ENCODE measurements at regions not wholly inside any gene's neighbourhood (a gene's known extent, or its start where the extent isn't known, plus 50 kb on each side); places are given as distances from the start of the nearest gene placed in this dataset.

- H3K4me3 ChIP-seq = no peak overlapping the region
- TF ChIP-seq, protein P1, sequence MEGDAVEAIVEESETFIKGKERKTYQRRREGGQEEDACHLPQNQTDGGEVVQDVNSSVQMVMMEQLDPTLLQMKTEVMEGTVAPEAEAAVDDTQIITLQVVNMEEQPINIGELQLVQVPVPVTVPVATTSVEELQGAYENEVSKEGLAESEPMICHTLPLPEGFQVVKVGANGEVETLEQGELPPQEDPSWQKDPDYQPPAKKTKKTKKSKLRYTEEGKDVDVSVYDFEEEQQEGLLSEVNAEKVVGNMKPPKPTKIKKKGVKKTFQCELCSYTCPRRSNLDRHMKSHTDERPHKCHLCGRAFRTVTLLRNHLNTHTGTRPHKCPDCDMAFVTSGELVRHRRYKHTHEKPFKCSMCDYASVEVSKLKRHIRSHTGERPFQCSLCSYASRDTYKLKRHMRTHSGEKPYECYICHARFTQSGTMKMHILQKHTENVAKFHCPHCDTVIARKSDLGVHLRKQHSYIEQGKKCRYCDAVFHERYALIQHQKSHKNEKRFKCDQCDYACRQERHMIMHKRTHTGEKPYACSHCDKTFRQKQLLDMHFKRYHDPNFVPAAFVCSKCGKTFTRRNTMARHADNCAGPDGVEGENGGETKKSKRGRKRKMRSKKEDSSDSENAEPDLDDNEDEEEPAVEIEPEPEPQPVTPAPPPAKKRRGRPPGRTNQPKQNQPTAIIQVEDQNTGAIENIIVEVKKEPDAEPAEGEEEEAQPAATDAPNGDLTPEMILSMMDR (IDR thresholded peaks at IDR 0.05) = peak in 3 of 5 experiments; percentile 13 to 34 (median 31)
- no peak for TF ChIP-seq EP300 (IDR thresholded peaks at IDR 0.05)
- H3K27me3 ChIP-seq = no peaks in the 10 kb centered on the region
- peak in 1 of 2 donors; percentile 6 for DNase-seq (ENCODE audit: low spot score in 2 of 2)
- peaks cover 0 to 10% (median 0%) of the 10 kb centered on the region in 4 donors for H3K9me3 ChIP-seq
- H3K27ac ChIP-seq = no peak overlapping the region
- H3K4me1 ChIP-seq = no peaks in the 10 kb centered on the region
- H3K36me3 ChIP-seq = no peaks in the 10 kb centered on the region
Measured at GRCh38 chr16:52976539-52977167, 76.0 kb downstream of the CHD9NB start.

- Histone ChIP-seq H3K9me3 (peaks cover 0 to 14% (median 0%) of the 10 kb centered on the region in 4 donors), H3K4me1 (no peaks in the 10 kb centered on the region), H3K4me3 (no peak overlapping the region), H3K36me3 (no peaks in the 10 kb centered on the region), H3K27ac (no peak overlapping the region), H3K27me3 (no peaks in the 10 kb centered on the region)
- TF ChIP-seq, protein P1 (IDR thresholded peaks at IDR 0.05) = no peak
- TF ChIP-seq EP300 (IDR thresholded peaks at IDR 0.05) (no peak), POLR2A (IDR thresholded peaks at IDR 0.05) (no peak)
- DNase-seq (ENCODE audit: low spot score in 2 of 2) = no peak
Measured at GRCh38 chr16:52967744-52968143, 85.0 kb downstream of the CHD9NB start.

- H3K36me3 ChIP-seq = no peaks in the 10 kb centered on the region
- H3K27ac ChIP-seq = no peak overlapping the region
- H3K4me1 ChIP-seq = no peaks in the 10 kb centered on the region
- no peaks in the 10 kb centered on the region for H3K9me3 ChIP-seq
- no peaks in the 10 kb centered on the region for H3K27me3 ChIP-seq
- no peak overlapping the region for H3K4me3 ChIP-seq
- 38 to 59% methylated on average over 2 of the region's 2 CpGs for WGBS, 2 donors
- DNase-seq (ENCODE audit: low spot score in 2 of 2) = no peak
- TF ChIP-seq, protein P1 (IDR thresholded peaks at IDR 0.05) = no peak
- TF ChIP-seq POLR2A (IDR thresholded peaks at IDR 0.05) (no peak), EP300 (IDR thresholded peaks at IDR 0.05) (no peak)
Measured at GRCh38 chr16:52964290-52964689, 88.4 kb downstream of the CHD9NB start.

DNA sequence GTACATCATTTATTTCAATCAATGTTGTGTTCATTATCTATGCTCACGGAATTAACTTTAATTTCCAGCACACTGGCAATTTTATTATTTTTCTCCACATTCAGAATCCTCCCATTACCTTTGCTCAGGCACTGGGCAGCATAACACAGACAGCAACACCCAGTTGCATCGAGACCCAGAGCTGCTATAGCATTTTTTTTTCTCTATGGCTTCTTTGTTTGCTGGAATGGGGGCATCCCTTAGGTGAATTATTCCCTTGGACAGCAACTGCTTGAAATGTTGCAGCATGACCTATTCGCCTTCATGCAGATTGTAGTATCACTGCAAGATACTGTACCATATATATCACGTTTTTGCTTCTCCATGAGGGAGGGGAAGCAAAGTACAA is 88.8 kb downstream of the CHD9NB start:
- 48 to 52% methylated on average over 4 of the region's 4 CpGs for WGBS, 2 donors
- DNase-seq (ENCODE audit: low spot score in 2 of 2) = no peak
- no peak overlapping the region for H3K4me3 ChIP-seq
- no peaks in the 10 kb centered on the region for H3K4me1 ChIP-seq
- no peaks in the 10 kb centered on the region for H3K36me3 ChIP-seq
- TF ChIP-seq, protein P1 (IDR thresholded peaks at IDR 0.05) = no peak
- no peak for TF ChIP-seq EP300 (IDR thresholded peaks at IDR 0.05)
- TF ChIP-seq POLR2A (IDR thresholded peaks at IDR 0.05) = no peak
- H3K27me3 ChIP-seq = no peaks in the 10 kb centered on the region
- H3K9me3 ChIP-seq = no peaks in the 10 kb centered on the region
- H3K27ac ChIP-seq = no peak overlapping the region

DNA sequence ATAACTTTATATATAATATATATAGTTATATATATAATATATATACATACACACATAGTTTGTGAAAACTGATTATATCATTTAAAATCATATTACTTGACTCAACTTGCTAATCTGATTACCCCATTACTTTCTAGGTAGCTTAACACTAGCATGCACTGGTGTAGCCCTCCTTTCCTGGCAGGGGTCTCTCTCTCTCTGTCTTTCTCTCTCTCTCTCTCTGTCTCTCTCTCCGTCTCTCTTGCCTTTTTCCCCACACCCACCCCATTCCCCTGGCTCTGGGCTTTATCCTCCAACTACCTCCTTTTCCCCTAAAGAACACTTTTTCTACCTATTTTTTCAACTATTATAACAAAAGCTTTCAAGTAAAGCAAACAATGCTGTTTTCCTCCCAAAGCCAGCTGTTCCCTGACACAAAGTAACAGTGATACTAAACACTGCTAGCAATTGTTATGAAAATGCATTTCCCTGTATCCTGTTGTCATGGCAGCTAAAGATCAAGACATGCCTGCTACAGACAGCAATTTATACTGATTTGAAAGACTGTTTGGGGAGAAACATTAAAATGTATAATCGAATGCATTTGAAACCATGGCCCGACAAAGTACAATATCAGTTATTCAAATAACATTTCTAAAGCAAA is 89.4 kb downstream of the CHD9NB start:
- no peaks in the 10 kb centered on the region for H3K27me3 ChIP-seq
- 52 to 60% methylated on average over 3 of the region's 3 CpGs for WGBS, 2 donors
- H3K36me3 ChIP-seq = no peaks in the 10 kb centered on the region
- H3K9me3 ChIP-seq = no peaks in the 10 kb centered on the region
- H3K4me3 ChIP-seq = no peak overlapping the region
- TF ChIP-seq, protein P1 (IDR thresholded peaks at IDR 0.05) = no peak
- no peak for TF ChIP-seq POLR2A (IDR thresholded peaks at IDR 0.05)
- no peak for TF ChIP-seq EP300 (IDR thresholded peaks at IDR 0.05)
- H3K4me1 ChIP-seq = no peaks in the 10 kb centered on the region
- no peak for DNase-seq (ENCODE audit: low spot score in 2 of 2)
- no peak overlapping the region for H3K27ac ChIP-seq

All from tibial nerve (tissue), 4 donors.